ENCODE measurements at regions not wholly inside any gene's neighbourhood (a gene's known extent, or its start where the extent isn't known, plus 50 kb on each side); places are given as distances from the start of the nearest gene placed in this dataset.
"Not testable (repeated sequence)": the region's sequence is repeated elsewhere in the genome, so short reads cannot be mapped to it uniquely, and the experiment has no call there.

- DNase-seq (ENCODE audit: low read depth, low spot score): no peak
- H3K27ac ChIP-seq: no peak overlapping the region
Measured at GRCh38 chr4:171538601-171539100, 274.6 kb upstream of the GALNTL6 start.

DNA sequence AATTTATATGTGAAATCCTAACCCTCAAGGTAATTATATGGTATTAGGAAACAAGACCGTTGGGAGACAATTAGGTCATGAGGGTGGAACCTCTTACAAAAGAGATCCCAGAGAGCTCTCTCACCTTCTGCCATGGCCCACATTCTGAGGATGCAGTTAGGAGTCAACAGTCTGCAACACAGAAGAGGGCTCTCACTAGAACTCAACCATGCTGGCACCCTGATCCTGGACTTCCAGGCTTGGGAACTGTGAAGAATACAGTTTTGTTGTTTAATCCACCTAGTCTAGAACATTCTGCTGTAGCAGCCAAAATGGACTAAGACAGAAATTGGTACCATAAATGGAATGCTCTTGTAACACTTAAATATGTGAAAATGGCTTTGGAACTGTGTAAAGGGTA is 278.8 kb upstream of the GALNTL6 start:
- H3K27ac ChIP-seq: no peak overlapping the region
- DNase-seq (ENCODE audit: low read depth, low spot score): no peak

DNA sequence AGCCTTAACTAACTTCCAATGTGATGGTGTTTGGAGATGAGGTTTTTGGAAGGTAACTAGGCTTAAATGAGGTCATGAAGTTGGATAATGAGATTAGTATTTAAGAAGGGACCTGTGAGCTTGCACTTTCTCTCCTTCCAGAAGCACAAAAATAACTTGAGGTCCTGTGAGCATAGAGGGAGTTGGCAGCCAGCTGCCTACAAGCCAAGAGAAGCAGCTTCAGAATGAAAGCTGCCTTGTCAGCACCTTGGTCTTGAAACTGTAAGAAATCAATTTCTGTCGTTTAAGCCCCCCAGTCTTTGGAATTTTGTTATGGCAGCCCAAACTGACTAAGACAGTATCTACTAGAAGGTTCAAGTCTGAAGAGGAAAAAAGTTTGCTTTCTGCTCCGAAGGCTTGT is 280.2 kb upstream of the GALNTL6 start:
- no peak overlapping the region for H3K27ac ChIP-seq
- DNase-seq (ENCODE audit: low read depth, low spot score): no peak

- no peak overlapping the region for H3K27ac ChIP-seq
- no peak for DNase-seq (ENCODE audit: low read depth, low spot score)
Measured at GRCh38 chr4:171524903-171525302, 288.3 kb upstream of the GALNTL6 start.

- DNase-seq (ENCODE audit: low read depth, low spot score): no peak
- H3K27ac ChIP-seq: no peak overlapping the region
Measured at GRCh38 chr4:171521726-171522125, 291.5 kb upstream of the GALNTL6 start.

GRCh38 chr4:171519457-171519856 is 293.7 kb upstream of the GALNTL6 start:
- no peak overlapping the region for H3K27ac ChIP-seq
- no peak for DNase-seq (ENCODE audit: low read depth, low spot score)

DNA sequence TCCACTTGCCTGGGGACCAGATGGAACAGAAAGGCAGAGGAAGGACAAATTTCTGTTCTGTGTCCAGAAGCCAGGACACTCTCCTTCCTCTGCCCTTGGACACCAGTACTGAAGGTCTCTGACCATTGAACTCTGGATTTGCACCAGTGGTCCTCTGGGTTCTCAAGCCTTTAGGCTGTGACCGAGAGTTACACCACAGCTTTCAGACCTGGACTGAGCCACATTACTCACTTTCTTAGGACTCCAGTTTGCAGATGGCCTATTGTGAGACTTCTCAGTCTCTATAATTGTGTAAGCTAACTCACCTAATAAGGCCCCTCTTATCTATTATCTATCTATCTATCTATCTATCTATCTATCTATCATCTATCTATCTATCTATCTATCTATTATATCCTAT is 295.3 kb upstream of the GALNTL6 start:
- DNase-seq (ENCODE audit: low read depth, low spot score): no peak
- H3K27ac ChIP-seq: no peak overlapping the region

- DNase-seq (ENCODE audit: low read depth, low spot score): no peak
- H3K27ac ChIP-seq: no peak overlapping the region
Measured at GRCh38 chr4:171516694-171517093, 296.5 kb upstream of the GALNTL6 start.

DNA sequence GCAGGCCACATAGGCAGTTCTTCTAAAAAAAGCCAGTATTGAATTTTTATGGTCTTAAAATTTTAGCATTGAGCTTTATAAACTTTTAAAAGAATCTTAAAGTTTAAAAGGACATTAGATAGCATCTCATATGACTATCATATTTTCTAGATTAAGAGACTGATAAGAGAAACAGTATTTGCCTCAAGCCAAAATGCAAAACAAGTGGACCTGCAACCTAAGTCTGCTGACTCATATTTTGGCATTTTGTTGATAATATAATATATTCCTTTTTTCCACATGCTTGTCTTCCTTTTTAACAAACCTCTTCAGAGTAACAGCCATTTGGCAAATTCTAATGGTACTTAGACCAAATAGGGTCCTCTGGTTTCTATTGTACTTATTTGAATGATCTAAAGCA is 328.5 kb upstream of the GALNTL6 start:
- no peak for DNase-seq (ENCODE audit: low read depth, low spot score)
- H3K27ac ChIP-seq: no peak overlapping the region

DNA sequence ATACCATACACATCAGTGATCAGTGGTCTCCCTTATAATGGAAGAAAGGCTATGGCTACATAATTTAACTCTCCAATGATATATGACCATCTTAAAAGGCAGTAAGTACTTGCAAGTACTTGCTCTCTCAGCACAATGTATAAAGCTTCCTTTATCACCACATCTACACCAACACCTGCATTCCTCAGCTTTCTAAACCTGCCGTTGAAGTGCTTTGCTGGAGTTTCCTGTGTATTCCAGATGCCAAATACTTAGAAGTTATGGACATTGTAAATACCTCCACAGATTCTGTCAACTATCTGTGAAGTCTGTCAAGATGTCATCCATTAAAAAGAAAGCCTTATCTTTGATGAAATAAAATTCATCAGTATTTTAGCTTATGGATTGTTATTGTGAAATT is 335.0 kb upstream of the GALNTL6 start:
- H3K27ac ChIP-seq: no peak overlapping the region
- no peak for DNase-seq (ENCODE audit: low read depth, low spot score)

DNA sequence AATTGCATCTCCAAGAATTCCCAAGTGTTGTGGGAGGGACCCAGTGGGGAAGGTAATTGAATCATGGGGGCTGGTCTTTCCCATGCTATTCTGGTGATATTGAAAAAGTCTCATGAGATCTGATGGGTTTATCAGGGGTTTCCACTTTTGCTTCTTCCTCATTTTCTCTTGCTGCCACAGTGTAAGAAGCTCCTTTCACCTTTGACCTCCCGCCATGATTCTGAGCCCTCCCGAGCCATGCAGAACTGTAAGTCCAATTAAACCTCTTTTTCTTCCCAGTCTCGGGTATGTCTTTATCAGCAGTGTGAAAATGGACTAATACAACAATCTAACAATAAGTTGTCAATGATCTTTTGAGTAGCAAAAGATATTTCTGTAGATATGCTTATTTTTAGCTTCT is 338.1 kb upstream of the GALNTL6 start:
- not testable (repeated sequence) for H3K27ac ChIP-seq; DNase-seq (ENCODE audit: low read depth, low spot score)

DNA sequence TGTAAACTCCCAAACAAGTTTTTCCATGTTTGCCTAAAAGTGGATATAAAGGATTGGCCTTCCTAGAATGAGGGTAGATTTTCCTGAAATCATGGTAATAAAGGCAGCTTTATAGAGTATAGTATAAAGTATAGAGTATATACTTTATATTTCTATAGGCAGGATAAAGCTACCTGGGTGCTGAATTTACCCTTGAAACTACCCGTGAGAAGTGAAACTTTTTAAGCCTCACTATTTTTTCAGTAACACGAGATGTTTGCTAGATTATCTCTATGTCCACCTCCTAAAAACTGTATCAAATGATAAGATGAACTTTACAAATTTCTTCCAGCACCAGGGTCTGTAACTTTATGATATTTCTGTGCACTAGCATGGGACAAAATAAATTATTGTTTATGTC is 340.0 kb upstream of the GALNTL6 start:
- H3K27ac ChIP-seq: no peak overlapping the region
- no peak for DNase-seq (ENCODE audit: low read depth, low spot score)

- no peak overlapping the region for H3K27ac ChIP-seq
- no peak for DNase-seq (ENCODE audit: low read depth, low spot score)
Measured at GRCh38 chr4:171472230-171472629, 341.0 kb upstream of the GALNTL6 start.

- no peak for DNase-seq (ENCODE audit: low read depth, low spot score)
- H3K27ac ChIP-seq: no peak overlapping the region
Measured at GRCh38 chr4:171464499-171464898, 348.7 kb upstream of the GALNTL6 start.

GRCh38 chr4:171461191-171461590 is 352.0 kb upstream of the GALNTL6 start:
- no peak for DNase-seq (ENCODE audit: low read depth, low spot score)
- H3K27ac ChIP-seq: no peak overlapping the region

- no peak overlapping the region for H3K27ac ChIP-seq
- no peak for DNase-seq (ENCODE audit: low read depth, low spot score)
Measured at GRCh38 chr4:171448919-171449481, 364.2 kb upstream of the GALNTL6 start.

- DNase-seq (ENCODE audit: low read depth, low spot score): no peak
- H3K27ac ChIP-seq: no peak overlapping the region
Measured at GRCh38 chr4:171448358-171448757, 364.8 kb upstream of the GALNTL6 start.

- H3K27ac ChIP-seq: no peak overlapping the region
- no peak for DNase-seq (ENCODE audit: low read depth, low spot score)
Measured at GRCh38 chr4:171441300-171441941, 371.8 kb upstream of the GALNTL6 start.

- H3K27ac ChIP-seq: no peak overlapping the region
- no peak for DNase-seq (ENCODE audit: low read depth, low spot score)
Measured at GRCh38 chr4:171433674-171434073, 379.5 kb upstream of the GALNTL6 start.

GRCh38 chr4:171432536-171432935 is 380.7 kb upstream of the GALNTL6 start:
- DNase-seq (ENCODE audit: low read depth, low spot score): no peak
- H3K27ac ChIP-seq: no peak overlapping the region

- no peak for DNase-seq (ENCODE audit: low read depth, low spot score)
Measured at GRCh38 chr4:171430495-171430894, 382.7 kb upstream of the GALNTL6 start.

GRCh38 chr4:171397175-171397574 is 416.0 kb upstream of the GALNTL6 start:
- no peak for DNase-seq (ENCODE audit: low read depth, low spot score)
- H3K27ac ChIP-seq: no peak overlapping the region

More at GRCh38 chr4:171430495-171430894, 382.7 kb upstream of the GALNTL6 start:
- no peak overlapping the region for H3K27ac ChIP-seq

Data from epithelial cell of prostate (primary cell).